Caki2 (cell line): ENCODE measurements at regions not wholly inside any gene's neighbourhood (a gene's known extent, or its start where the extent isn't known, plus 50 kb on each side); places are given as distances from the start of the nearest gene placed in this dataset.
"Not testable (repeated sequence)": the region's sequence is repeated elsewhere in the genome, so short reads cannot be mapped to it uniquely, and the experiment has no call there.

Experiments used
- DNase-seq: peaks from one replicate; pipeline ENCODE4 v3.0.0-alpha.2; 2015; ENCODE audit warnings: low read depth
- in situ Hi-C: cut with HindIII; loops from 2 replicates; pipeline ENCODE4 v1.10.0; 2016; ENCODE audit warnings: low sequenced_read_pairs, low pct_unique_long_range_greater_than_20kb, mixed read lengths

GRCh38 chr9:84492366-84493159 lies 152.0 kb upstream of the SLC28A3 start:
- DNase-seq: no peak
- in situ Hi-C loops: no loop called here

GRCh38 chr9:84493284-84493947 lies 152.9 kb upstream of the SLC28A3 start:
- DNase-seq: no peak
- in situ Hi-C loops: no loop called here

- in situ Hi-C loops: no loop called here
- DNase-seq: no peak
Measured at GRCh38 chr9:84499969-84500582, 159.5 kb upstream of the SLC28A3 start.

GRCh38 chr9:84500826-84501225 lies 160.3 kb upstream of the SLC28A3 start:
- in situ Hi-C loops: no loop called here
- no peak for DNase-seq

GRCh38 chr9:84501587-84501986 lies 161.0 kb upstream of the SLC28A3 start:
- no peak for DNase-seq

GRCh38 chr9:84502066-84502465 lies 161.5 kb upstream of the SLC28A3 start:
- DNase-seq: no peak
- in situ Hi-C loops: no loop called here

More at GRCh38 chr9:84501587-84501986, 161.0 kb upstream of the SLC28A3 start:
- in situ Hi-C loops: no loop called here

GRCh38 chr9:84504360-84504759 lies 163.8 kb upstream of the SLC28A3 start:
- in situ Hi-C loops: no loop called here
- no peak for DNase-seq

GRCh38 chr9:84511651-84512050 lies 157.9 kb upstream of the NTRK2 start:
- in situ Hi-C loops: no loop called here
- no peak for DNase-seq

GRCh38 chr9:84512493-84512892 lies 157.0 kb upstream of the NTRK2 start:
- peak; percentile 7 for DNase-seq
- in situ Hi-C loops: no loop called here

GRCh38 chr9:84513473-84513872 lies 156.1 kb upstream of the NTRK2 start:
- in situ Hi-C loops: no loop called here

GRCh38 chr9:84513979-84514378 lies 155.6 kb upstream of the NTRK2 start:
- no peak for DNase-seq
- in situ Hi-C loops: no loop called here

More at GRCh38 chr9:84513473-84513872, 156.1 kb upstream of the NTRK2 start:
- DNase-seq: no peak

GRCh38 chr9:84514421-84514820 lies 155.1 kb upstream of the NTRK2 start:
- in situ Hi-C loops: no loop called here
- DNase-seq: no peak

- in situ Hi-C loops: no loop called here
- DNase-seq: no peak
Measured at GRCh38 chr9:84517026-84517425, 152.5 kb upstream of the NTRK2 start.

- in situ Hi-C loops: no loop called here
- no peak for DNase-seq
Measured at GRCh38 chr9:84519413-84519812, 150.1 kb upstream of the NTRK2 start.

GRCh38 chr9:84521208-84521607 lies 148.3 kb upstream of the NTRK2 start:
- no peak for DNase-seq
- in situ Hi-C loops: no loop called here

GRCh38 chr9:84526211-84526610 lies 143.3 kb upstream of the NTRK2 start:
- DNase-seq, in situ Hi-C loops: not testable (repeated sequence)

- in situ Hi-C loops, DNase-seq: not testable (repeated sequence)
Measured at GRCh38 chr9:84527060-84527720, 142.3 kb upstream of the NTRK2 start.

GRCh38 chr9:84535973-84536372 lies 133.6 kb upstream of the NTRK2 start:
- DNase-seq, in situ Hi-C loops: not testable (repeated sequence)

GRCh38 chr9:84538879-84539278 lies 130.7 kb upstream of the NTRK2 start:
- in situ Hi-C loops: no loop called here
- DNase-seq: no peak
